ENCODE measurements at regions not wholly inside any gene's neighbourhood (a gene's known extent, or its start where the extent isn't known, plus 50 kb on each side); places are given as distances from the start of the nearest gene placed in this dataset.
"Not testable (repeated sequence)": the region's sequence is repeated elsewhere in the genome, so short reads cannot be mapped to it uniquely, and the experiment has no call there.

GRCh38 chr4:110361921-110362320 lies 114.0 kb upstream of the ENPEP start:
- peak; percentile 96 for DNase-seq (ENCODE audit: low read depth)

GRCh38 chr4:110359076-110359475 lies 116.9 kb upstream of the ENPEP start:
- no peak for DNase-seq (ENCODE audit: low read depth)

- peak; percentile 71 for DNase-seq (ENCODE audit: low read depth)
These were observed 118.4 kb upstream of the ENPEP start for GRCh38 chr4:110357521-110357920.

GRCh38 chr4:110354460-110354859 lies 121.5 kb upstream of the ENPEP start:
- no peak for DNase-seq (ENCODE audit: low read depth)

- DNase-seq (ENCODE audit: low read depth), result no peak
These were observed 123.1 kb upstream of the ENPEP start for GRCh38 chr4:110352670-110353442.

- DNase-seq (ENCODE audit: low read depth), result no peak
These were observed 127.1 kb upstream of the ENPEP start for GRCh38 chr4:110348711-110349383.

GRCh38 chr4:110347805-110348204 lies 128.2 kb upstream of the ENPEP start:
- DNase-seq (ENCODE audit: low read depth), result no peak

- DNase-seq (ENCODE audit: low read depth), result no peak
These were observed 131.8 kb upstream of the ENPEP start for GRCh38 chr4:110344165-110344564.

- DNase-seq (ENCODE audit: low read depth), result no peak
These were observed 132.4 kb upstream of the ENPEP start for GRCh38 chr4:110343534-110343933.

GRCh38 chr4:110341118-110341517 lies 134.8 kb upstream of the ENPEP start:
- DNase-seq (ENCODE audit: low read depth), result not testable (repeated sequence)

- no peak for DNase-seq (ENCODE audit: low read depth)
These were observed 137.0 kb upstream of the ELOVL6 start for GRCh38 chr4:110335399-110335798.

GRCh38 chr4:110332483-110332882 lies 134.1 kb upstream of the ELOVL6 start:
- no peak for DNase-seq (ENCODE audit: low read depth)

GRCh38 chr4:110326426-110326825 lies 128.0 kb upstream of the ELOVL6 start:
- DNase-seq (ENCODE audit: low read depth), result not testable (repeated sequence)

- peak; percentile 30 for DNase-seq (ENCODE audit: low read depth)
These were observed 112.4 kb upstream of the ELOVL6 start for GRCh38 chr4:110310795-110311194.

- DNase-seq (ENCODE audit: low read depth), result no peak
These were observed 111.3 kb upstream of the ELOVL6 start for GRCh38 chr4:110309675-110310074.

- no peak for DNase-seq (ENCODE audit: low read depth)
These were observed 107.9 kb upstream of the ELOVL6 start for GRCh38 chr4:110306303-110306702.

- no peak for DNase-seq (ENCODE audit: low read depth)
These were observed 107.0 kb upstream of the ELOVL6 start for GRCh38 chr4:110305455-110305854.

GRCh38 chr4:110296892-110297291 lies 98.5 kb upstream of the ELOVL6 start:
- no peak for DNase-seq (ENCODE audit: low read depth)

GRCh38 chr4:110294165-110294564 lies 95.8 kb upstream of the ELOVL6 start:
- DNase-seq (ENCODE audit: low read depth), result peak; percentile 56

- no peak for DNase-seq (ENCODE audit: low read depth)
These were observed 94.8 kb upstream of the ELOVL6 start for GRCh38 chr4:110292994-110293744.

- no peak for DNase-seq (ENCODE audit: low read depth)
These were observed 92.1 kb upstream of the ELOVL6 start for GRCh38 chr4:110290511-110290910.

GRCh38 chr4:110289601-110290100 lies 91.2 kb upstream of the ELOVL6 start:
- DNase-seq (ENCODE audit: low read depth), result no peak

GRCh38 chr4:110287130-110287529 lies 88.7 kb upstream of the ELOVL6 start:
- DNase-seq (ENCODE audit: low read depth), result peak; percentile 65

Measured in amniotic epithelial cell (primary cell).